Smooth muscle cell (in vitro differentiated cells): ENCODE measurements at regions not wholly inside any gene's neighbourhood (a gene's known extent, or its start where the extent isn't known, plus 50 kb on each side); places are given as distances from the start of the nearest gene placed in this dataset.
"Not testable (repeated sequence)": the region's sequence is repeated elsewhere in the genome, so short reads cannot be mapped to it uniquely, and the experiment has no call there.

Experiments used
- DNase-seq: peaks from one replicate; lab custom pipeline; 2025; ENCODE audit not compliant: unreplicated experiment; lab: John Stamatoyannopoulos, UW
- H2AFZ ChIP-seq: fragments of 200-600 bp; sonication (generic); 2 replicates; pipeline ENCODE4 v1.6.0; 2016; ENCODE audit warnings: antibody characterized with exemption, low read depth, mild to moderate bottlenecking
- H3F3A ChIP-seq: fragments of 200-600 bp; sonication (generic); 2 replicates; pipeline ENCODE4 v1.6.0; 2017; ENCODE audit warnings: antibody characterized with exemption, low read depth
- H3K27ac ChIP-seq: fragments of 200-600 bp; sonication (generic); 2 replicates; pipeline ENCODE4 v1.5.1; 2016; ENCODE audit warnings: low read depth, mild to moderate bottlenecking
- H3K27me3 ChIP-seq: fragments of 200-600 bp; sonication (generic); 2 replicates; pipeline ENCODE4 v1.6.1; 2016; ENCODE audit warnings: low read depth, mild to moderate bottlenecking
- H3K36me3 ChIP-seq: fragments of 200-600 bp; sonication (generic); 2 replicates; pipeline ENCODE4 v1.5.1; 2016; ENCODE audit warnings: low read depth
- H3K4me1 ChIP-seq: fragments of 200-600 bp; sonication (generic); 2 replicates; pipeline ENCODE4 v1.5.1; 2016; ENCODE audit warnings: low read depth
- H3K4me2 ChIP-seq: fragments of 200-600 bp; sonication (generic); 2 replicates; pipeline ENCODE4 v1.6.0; 2016; ENCODE audit warnings: mild to moderate bottlenecking
- H3K4me3 ChIP-seq: fragments of 200-600 bp; sonication (generic); 2 replicates; pipeline ENCODE4 v1.5.1; 2016; ENCODE audit warnings: mild to moderate bottlenecking
- H3K79me2 ChIP-seq: fragments of 200-600 bp; sonication (generic); 2 replicates; pipeline ENCODE4 v1.6.0; 2016; ENCODE audit warnings: low read depth, mild to moderate bottlenecking
- H3K9ac ChIP-seq: fragments of 200-600 bp; sonication (generic); 2 replicates; pipeline ENCODE4 v1.6.0; 2016; ENCODE audit warnings: low read depth
- H3K9me3 ChIP-seq: fragments of 200-600 bp; sonication (generic); replicated peaks from 2 replicates; pipeline ENCODE4 v1.5.1; 2016; ENCODE audit warnings: low read depth
- H4K20me1 ChIP-seq: fragments of 200-600 bp; sonication (generic); 2 replicates; pipeline ENCODE4 v1.6.0; 2016; ENCODE audit warnings: low read depth
- CTCF ChIP-seq: fragments of 200-600 bp; sonication (generic); IDR thresholded peaks from 2 replicates; pipeline ENCODE4 v1.5.1; 2017; ENCODE audit warnings: borderline replicate concordance, mild to moderate bottlenecking, antibody characterized with exemption; ENCODE audit not compliant: insufficient read depth, poor library complexity, severe bottlenecking
- WGBS: methylation state at CpG from one replicate; pipeline ENCODE4 v1.1.7; 2016; ENCODE audit warnings: low lambda C conversion rate; 5-methylcytosine and 5-hydroxymethylcytosine counted together

GRCh38 chr14:106334428-106335109 is 808.2 kb downstream of the TMEM121 start:
- H3K27ac ChIP-seq, H3K4me1 ChIP-seq, H3K36me3 ChIP-seq, H3K4me2 ChIP-seq, H2AFZ ChIP-seq, H3K27me3 ChIP-seq, DNase-seq, H4K20me1 ChIP-seq, H3K4me3 ChIP-seq, H3F3A ChIP-seq, H3K9ac ChIP-seq, H3K79me2 ChIP-seq: not testable (repeated sequence)
- peaks cover 21% of the 10 kb centered on the region for H3K9me3 ChIP-seq
- WGBS, result 68% methylated on average over 16 of the region's 16 CpGs

- not testable (repeated sequence) for H3K27ac ChIP-seq, H2AFZ ChIP-seq, H3K4me3 ChIP-seq, H4K20me1 ChIP-seq, H3K79me2 ChIP-seq, H3K9ac ChIP-seq, H3K4me2 ChIP-seq, H3K27me3 ChIP-seq, H3K4me1 ChIP-seq, H3F3A ChIP-seq, H3K36me3 ChIP-seq, DNase-seq
- 67% methylated on average over 6 of the region's 6 CpGs for WGBS
- peaks cover 21% of the 10 kb centered on the region for H3K9me3 ChIP-seq
Observed at GRCh38 chr14:106335110-106335429, 808.7 kb downstream of the TMEM121 start.

GRCh38 chr14:106338775-106339174 is 812.4 kb downstream of the TMEM121 start:
- not testable (repeated sequence) for H3K79me2 ChIP-seq, H3F3A ChIP-seq, H4K20me1 ChIP-seq, H3K27ac ChIP-seq, H3K27me3 ChIP-seq, DNase-seq, H2AFZ ChIP-seq, H3K4me1 ChIP-seq, H3K36me3 ChIP-seq, H3K9ac ChIP-seq, H3K4me2 ChIP-seq, H3K4me3 ChIP-seq
- peaks cover 12% of the 10 kb centered on the region for H3K9me3 ChIP-seq
- WGBS, result 62% methylated on average over 15 of the region's 15 CpGs

- H3K9me3 ChIP-seq, result peaks cover 26% of the 10 kb centered on the region
- H3K36me3 ChIP-seq, H3F3A ChIP-seq, H3K4me2 ChIP-seq, H3K4me3 ChIP-seq, H3K27me3 ChIP-seq, H3K4me1 ChIP-seq, H4K20me1 ChIP-seq, H2AFZ ChIP-seq, H3K27ac ChIP-seq, H3K79me2 ChIP-seq, DNase-seq, H3K9ac ChIP-seq: not testable (repeated sequence)
- 74% methylated on average over 3 of the region's 4 CpGs for WGBS
Observed at GRCh38 chr14:106340658-106341057, 814.3 kb downstream of the TMEM121 start.

- not testable (repeated sequence) for H3K4me3 ChIP-seq, H3K4me2 ChIP-seq, H3K36me3 ChIP-seq, DNase-seq, H3K4me1 ChIP-seq, H4K20me1 ChIP-seq, H3K9ac ChIP-seq, H3K79me2 ChIP-seq, H3F3A ChIP-seq, H3K27me3 ChIP-seq, H2AFZ ChIP-seq, H3K27ac ChIP-seq
- H3K9me3 ChIP-seq, result peaks cover 31% of the 10 kb centered on the region
- 71% methylated on average over 5 of the region's 5 CpGs for WGBS
Observed at GRCh38 chr14:106341161-106341560, 814.8 kb downstream of the TMEM121 start.

- Histone ChIP-seq H3K27ac (no peak overlapping the region), H3K4me2 (no peak overlapping the region), H3K36me3 (no peaks in the 10 kb centered on the region), H4K20me1 (no peaks in the 10 kb centered on the region), H3K4me1 (no peaks in the 10 kb centered on the region), H2AFZ (no peak overlapping the region), H3K4me3 (no peak overlapping the region), H3K9ac (no peak overlapping the region), H3F3A (no peaks in the 10 kb centered on the region), H3K9me3 (peaks cover 56% of the 10 kb centered on the region), H3K79me2 (no peaks in the 10 kb centered on the region), H3K27me3 (no peaks in the 10 kb centered on the region)
- WGBS, result 59% methylated on average over 2 of the region's 2 CpGs
- no peak for DNase-seq
- TF ChIP-seq CTCF, result no peak
Observed at GRCh38 chr14:106343626-106344025, 817.2 kb downstream of the TMEM121 start.

- H3K36me3 ChIP-seq, DNase-seq, H4K20me1 ChIP-seq, H3K27me3 ChIP-seq, H3K4me2 ChIP-seq, H3K9ac ChIP-seq, H3F3A ChIP-seq, H2AFZ ChIP-seq, H3K4me3 ChIP-seq, H3K79me2 ChIP-seq, H3K27ac ChIP-seq, H3K4me1 ChIP-seq: not testable (repeated sequence)
- 48% methylated on average over 5 of the region's 5 CpGs for WGBS
- H3K9me3 ChIP-seq, result peaks cover 60% of the 10 kb centered on the region
Observed at GRCh38 chr14:106344065-106344614, 817.8 kb downstream of the TMEM121 start.
